GM13976 (cell line): ENCODE measurements at regions not wholly inside any gene's neighbourhood (a gene's known extent, or its start where the extent isn't known, plus 50 kb on each side); places are given as distances from the start of the nearest gene placed in this dataset.

ENCODE experiments used
- DNase-seq: peaks from one replicate; pipeline ENCODE4 v3.0.0; 2012; ENCODE audit warnings: low spot score
- in situ Hi-C: fragments of 300-500 bp; cut with MboI; formaldehyde crosslinking; loops from one replicate; pipeline ENCODE4 v1.12.0; 2022; ENCODE audit warnings: low sequenced_read_pairs, mixed read lengths, inconsistent platforms; ENCODE audit not compliant: unreplicated experiment
- TF ChIP-seq, protein P1 (sequence below): IDR thresholded peaks from 2 replicates; pipeline ENCODE4 v1.5.1; 2012; ENCODE audit warnings: borderline replicate concordance, mild to moderate bottlenecking; ENCODE audit not compliant: insufficient read depth; ENCODE audit errors: extremely low read depth, missing control alignments, control extremely low read depth

- TF ChIP-seq, protein P1, sequence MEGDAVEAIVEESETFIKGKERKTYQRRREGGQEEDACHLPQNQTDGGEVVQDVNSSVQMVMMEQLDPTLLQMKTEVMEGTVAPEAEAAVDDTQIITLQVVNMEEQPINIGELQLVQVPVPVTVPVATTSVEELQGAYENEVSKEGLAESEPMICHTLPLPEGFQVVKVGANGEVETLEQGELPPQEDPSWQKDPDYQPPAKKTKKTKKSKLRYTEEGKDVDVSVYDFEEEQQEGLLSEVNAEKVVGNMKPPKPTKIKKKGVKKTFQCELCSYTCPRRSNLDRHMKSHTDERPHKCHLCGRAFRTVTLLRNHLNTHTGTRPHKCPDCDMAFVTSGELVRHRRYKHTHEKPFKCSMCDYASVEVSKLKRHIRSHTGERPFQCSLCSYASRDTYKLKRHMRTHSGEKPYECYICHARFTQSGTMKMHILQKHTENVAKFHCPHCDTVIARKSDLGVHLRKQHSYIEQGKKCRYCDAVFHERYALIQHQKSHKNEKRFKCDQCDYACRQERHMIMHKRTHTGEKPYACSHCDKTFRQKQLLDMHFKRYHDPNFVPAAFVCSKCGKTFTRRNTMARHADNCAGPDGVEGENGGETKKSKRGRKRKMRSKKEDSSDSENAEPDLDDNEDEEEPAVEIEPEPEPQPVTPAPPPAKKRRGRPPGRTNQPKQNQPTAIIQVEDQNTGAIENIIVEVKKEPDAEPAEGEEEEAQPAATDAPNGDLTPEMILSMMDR = no peak
- DNase-seq = no peak
- in situ Hi-C loops = no loop called here
These were observed 171.2 kb upstream of the NWD2 start for GRCh38 chr4:37073226-37073840.

DNA sequence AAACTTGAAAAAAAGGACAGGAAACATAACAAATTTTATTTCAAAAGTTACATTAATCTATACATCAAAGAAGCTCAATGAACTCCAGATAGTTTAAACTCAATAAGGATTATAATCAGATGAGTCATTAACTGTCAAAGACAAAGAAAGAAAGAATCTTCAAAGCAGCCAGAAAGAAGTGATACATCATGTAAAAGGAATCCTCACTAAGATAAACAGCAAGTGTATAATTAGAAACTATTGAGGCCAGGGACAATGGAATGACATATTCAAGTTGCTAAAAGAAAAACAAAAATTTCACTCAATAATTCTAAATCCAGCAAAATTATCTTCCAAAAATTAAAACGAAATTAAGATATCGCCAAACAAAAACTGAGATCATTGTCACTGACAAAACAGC lies 161.6 kb upstream of the NWD2 start:
- in situ Hi-C loops = no loop called here
- DNase-seq = no peak
- TF ChIP-seq, protein P1 = no peak

GRCh38 chr4:37095925-37096324 lies 148.6 kb upstream of the NWD2 start:
- in situ Hi-C loops = no loop called here
- no peak for DNase-seq
- TF ChIP-seq, protein P1 = no peak

DNA sequence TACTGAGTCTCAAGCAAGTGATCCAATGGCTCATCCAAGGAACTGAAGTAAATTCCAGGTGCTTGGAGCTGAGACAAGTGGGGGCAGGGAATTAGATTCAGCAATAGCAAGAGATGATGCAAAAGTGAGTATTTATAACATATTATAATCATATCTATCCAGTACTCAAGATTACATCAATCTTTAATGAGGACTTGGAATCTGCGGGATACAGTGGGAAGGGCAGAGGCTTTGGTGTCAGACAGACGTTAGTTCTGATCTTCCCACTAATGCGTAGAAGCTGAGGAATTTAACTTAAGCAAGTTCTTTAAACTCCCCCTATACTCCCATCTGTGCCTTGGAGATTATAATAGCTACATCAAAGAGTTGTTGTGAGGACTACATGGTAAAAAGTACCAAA lies 143.4 kb upstream of the NWD2 start:
- in situ Hi-C loops = no loop called here
- TF ChIP-seq, protein P1 = no peak
- no peak for DNase-seq

GRCh38 chr4:37101686-37102085 lies 142.9 kb upstream of the NWD2 start:
- TF ChIP-seq, protein P1 = no peak
- DNase-seq = no peak
- in situ Hi-C loops = no loop called here

- TF ChIP-seq, protein P1 = no peak
- in situ Hi-C loops = no loop called here
- DNase-seq = no peak
These were observed 134.8 kb upstream of the NWD2 start for GRCh38 chr4:37109756-37110155.
